Gastroesophageal sphincter (tissue), 3 donors: ENCODE measurements at regions not wholly inside any gene's neighbourhood (a gene's known extent, or its start where the extent isn't known, plus 50 kb on each side); places are given as distances from the start of the nearest gene placed in this dataset.

ENCODE experiments used
- CTCF ChIP-seq, 4 experiments: fragments of 200-600 bp in 2 of 4; fragments of 450-650 bp in 2 of 4; sonication (generic) in 1 of 4; IDR thresholded peaks; one replicate each; pipeline ENCODE4 v1.5.1; 2017 to 2019; ENCODE audit warnings: antibody characterized with exemption in 4 of 4, mild to moderate bottlenecking in 2 of 4, moderate library complexity in 2 of 4
- EP300 ChIP-seq: sonication (generic); formaldehyde crosslinking; IDR thresholded peaks from one replicate; pipeline ENCODE4 v1.6.1; 2017; ENCODE audit warnings: antibody characterized with exemption, mild to moderate bottlenecking
- POLR2A ChIP-seq, 2 donors: fragments of 450-650 bp; IDR thresholded peaks; one replicate each; pipeline ENCODE4 v1.6.1; 2017; ENCODE audit warnings: antibody characterized with exemption in 2 of 2, mild to moderate bottlenecking in 2 of 2, moderate library complexity in 1 of 2
- POLR2AphosphoS5 ChIP-seq: sonication (generic); formaldehyde crosslinking; IDR thresholded peaks from one replicate; pipeline ENCODE4 v1.6.1; 2017; ENCODE audit warnings: antibody characterized with exemption

- TF ChIP-seq CTCF (IDR thresholded peaks at IDR 0.05): no peak
- TF ChIP-seq POLR2AphosphoS5: no peak
- TF ChIP-seq EP300: no peak
- no peak for TF ChIP-seq POLR2A (IDR thresholded peaks at IDR 0.05)
Measured at GRCh38 chr6:44511126-44511525, 123.6 kb downstream of the CDC5L start.
